HEK293 (cell line): ENCODE measurements at regions not wholly inside any gene's neighbourhood (a gene's known extent, or its start where the extent isn't known, plus 50 kb on each side); places are given as distances from the start of the nearest gene placed in this dataset.

Experiments
- CTCF ChIA-PET: fragments of 350-600 bp; formaldehyde crosslinking; extraction: SDS; loops from one replicate; lab custom pipeline; 2021; ENCODE audit warnings: antibody characterized with exemption; lab: Yijun Ruan, JAX
- POLR2A ChIA-PET: fragments of 300-600 bp; formaldehyde crosslinking; extraction: SDS; loops from one replicate; lab custom pipeline; 2020; ENCODE audit warnings: antibody characterized with exemption, inconsistent platforms; lab: Yijun Ruan, JAX
- H3K27ac ChIP-seq: fragments of 200-500 bp; sonication (Bioruptor generic); 2 replicates; pipeline ENCODE4 v1.5.1; 2014; ENCODE audit warnings: low read depth, low read length, control low read depth, inconsistent platforms; ENCODE audit errors: extremely low read depth
- H3K36me3 ChIP-seq, 2 experiments: fragments of 200-500 bp in 1 of 2; sonication (Bioruptor generic) in 1 of 2; 1 replicate in 1 of 2; 2 replicates in 1 of 2; pipeline ENCODE4 v1.5.1; 2014 to 2017; ENCODE audit warnings: inconsistent platforms in 2 of 2, low read length in 2 of 2; ENCODE audit not compliant: control insufficient read depth in 2 of 2, insufficient read depth in 1 of 2
- H3K4me1 ChIP-seq: fragments of 200-500 bp; sonication (Bioruptor generic); 2 replicates; pipeline ENCODE4 v1.5.1; 2014; ENCODE audit warnings: mild to moderate bottlenecking, low read length, inconsistent platforms; ENCODE audit not compliant: control insufficient read depth, insufficient read depth
- H3K4me3 ChIP-seq: 2 replicates; pipeline ENCODE4 v1.5.1; 2011; ENCODE audit warnings: low read depth, mild to moderate bottlenecking, control low read depth, low read length, moderate library complexity
- H3K9me3 ChIP-seq: fragments of 200-500 bp; sonication (Bioruptor generic); 2 replicates; pipeline ENCODE4 v1.5.1; 2014; ENCODE audit warnings: low read depth, low read length, inconsistent platforms; ENCODE audit not compliant: control insufficient read depth, insufficient read depth
- GLI2 ChIP-seq: fragments of 450-650 bp; formaldehyde crosslinking; IDR thresholded peaks from 2 replicates; pipeline ENCODE4; 2017; ENCODE audit warnings: missing biosample characterization, missing genetic modification characterization, low read depth, borderline replicate concordance
- OVOL3 ChIP-seq: fragments of 450-650 bp; formaldehyde crosslinking; IDR thresholded peaks from 2 replicates; pipeline ENCODE4 v1.5.1; 2016; ENCODE audit warnings: missing biosample characterization, missing genetic modification characterization
- RBAK ChIP-seq: fragments of 450-650 bp; formaldehyde crosslinking; IDR thresholded peaks from 2 replicates; pipeline ENCODE4 v1.5.1; 2016; ENCODE audit warnings: missing biosample characterization, missing genetic modification characterization
- ZBTB17 ChIP-seq: fragments of 450-650 bp; formaldehyde crosslinking; IDR thresholded peaks from 2 replicates; pipeline ENCODE4 v1.5.1; 2016; ENCODE audit warnings: missing biosample characterization, missing genetic modification characterization
- ZBTB21 ChIP-seq: fragments of 450-650 bp; formaldehyde crosslinking; IDR thresholded peaks from 2 replicates; pipeline ENCODE4 v1.5.1; 2017; ENCODE audit warnings: missing biosample characterization, missing genetic modification characterization
- ZBTB48 ChIP-seq: fragments of 450-650 bp; formaldehyde crosslinking; IDR thresholded peaks from 2 replicates; pipeline ENCODE4 v1.5.1; 2016; ENCODE audit warnings: missing biosample characterization, missing genetic modification characterization
- ZBTB7A ChIP-seq: fragments of 450-650 bp; formaldehyde crosslinking; IDR thresholded peaks from 2 replicates; pipeline ENCODE4 v1.5.1; 2016; ENCODE audit warnings: low read depth, missing biosample characterization, missing genetic modification characterization
- ZFP37 ChIP-seq: fragments of 450-650 bp; formaldehyde crosslinking; IDR thresholded peaks from 2 replicates; pipeline ENCODE4 v1.5.1; 2016; ENCODE audit warnings: missing biosample characterization, missing genetic modification characterization
- ZNF112 ChIP-seq: fragments of 450-650 bp; formaldehyde crosslinking; IDR thresholded peaks from 2 replicates; pipeline ENCODE4 v1.5.0; 2017; ENCODE audit warnings: missing biosample characterization, missing genetic modification characterization
- ZNF19 ChIP-seq: fragments of 450-650 bp; formaldehyde crosslinking; IDR thresholded peaks from 2 replicates; pipeline ENCODE4; 2016; ENCODE audit warnings: missing biosample characterization, missing genetic modification characterization, low read depth
- ZNF214 ChIP-seq: fragments of 450-650 bp; formaldehyde crosslinking; IDR thresholded peaks from 2 replicates; pipeline ENCODE4 v1.5.1; 2017; ENCODE audit warnings: missing biosample characterization, mild to moderate bottlenecking, missing genetic modification characterization, borderline replicate concordance
- ZNF274 ChIP-seq, 2 experiments: fragments of 200-500 bp in 1 of 2; fragments of 450-650 bp in 1 of 2; sonication (Bioruptor generic) in 1 of 2; formaldehyde crosslinking in 1 of 2; IDR thresholded peaks; 2 replicates each; pipeline versions ENCODE4 v1.5.1 to v1.6.1; 2014 to 2016; ENCODE audit warnings: borderline replicate concordance in 1 of 2, inconsistent platforms in 1 of 2, low read length in 1 of 2, missing biosample characterization in 1 of 2, missing genetic modification characterization in 1 of 2
- ZNF324 ChIP-seq: fragments of 450-650 bp; formaldehyde crosslinking; IDR thresholded peaks from 2 replicates; pipeline ENCODE4 v1.5.1; 2016; ENCODE audit warnings: missing biosample characterization, missing genetic modification characterization
- ZNF341 ChIP-seq: fragments of 450-650 bp; formaldehyde crosslinking; IDR thresholded peaks from 2 replicates; pipeline ENCODE4; 2016; ENCODE audit warnings: low read depth, missing biosample characterization, missing genetic modification characterization
- ZNF37A ChIP-seq: fragments of 450-650 bp; IDR thresholded peaks from 2 replicates; pipeline ENCODE4 v1.5.1; 2018; ENCODE audit warnings: missing biosample characterization, missing genetic modification characterization
- ZNF426 ChIP-seq: fragments of 450-650 bp; formaldehyde crosslinking; IDR thresholded peaks from 2 replicates; pipeline ENCODE4 v1.5.1; 2017; ENCODE audit warnings: missing biosample characterization, missing genetic modification characterization, mild to moderate bottlenecking, inconsistent platforms, moderate library complexity
- ZNF549 ChIP-seq: fragments of 450-650 bp; IDR thresholded peaks from 2 replicates; pipeline ENCODE4 v1.5.1; 2018; ENCODE audit warnings: missing biosample characterization, missing genetic modification characterization, mild to moderate bottlenecking, inconsistent platforms, moderate library complexity
- ZNF558 ChIP-seq: fragments of 450-650 bp; formaldehyde crosslinking; IDR thresholded peaks from 2 replicates; pipeline ENCODE4 v1.5.1; 2016; ENCODE audit warnings: missing biosample characterization, missing genetic modification characterization
- ZNF658 ChIP-seq: fragments of 450-650 bp; formaldehyde crosslinking; IDR thresholded peaks from 2 replicates; pipeline ENCODE4; 2016; ENCODE audit warnings: missing biosample characterization, missing genetic modification characterization
- ZNF664 ChIP-seq: fragments of 450-650 bp; formaldehyde crosslinking; IDR thresholded peaks from 2 replicates; pipeline ENCODE4 v1.5.1; 2016; ENCODE audit warnings: missing biosample characterization, missing genetic modification characterization
- ZNF791 ChIP-seq: fragments of 450-650 bp; formaldehyde crosslinking; IDR thresholded peaks from 2 replicates; pipeline ENCODE4 v1.5.1; 2016; ENCODE audit warnings: missing biosample characterization, missing genetic modification characterization
- TF ChIP-seq, protein P1 (sequence below): fragments of 450-650 bp; IDR thresholded peaks from 2 replicates; pipeline ENCODE4 v1.5.1; 2018; ENCODE audit warnings: missing biosample characterization, mild to moderate bottlenecking, missing genetic modification characterization
- TF ChIP-seq, protein P2 (sequence below): fragments of 450-650 bp; formaldehyde crosslinking; IDR thresholded peaks from 2 replicates; pipeline ENCODE4 v1.5.1; 2016; ENCODE audit warnings: missing biosample characterization, missing genetic modification characterization
- TF ChIP-seq, protein P3 (sequence below): fragments of 450-650 bp; formaldehyde crosslinking; IDR thresholded peaks from 2 replicates; pipeline ENCODE4 v1.5.1; 2016; ENCODE audit warnings: missing biosample characterization, missing genetic modification characterization
- TF ChIP-seq, protein P4 (sequence below): fragments of 450-650 bp; formaldehyde crosslinking; IDR thresholded peaks from 2 replicates; pipeline ENCODE4 v1.5.1; 2017; ENCODE audit warnings: missing biosample characterization, missing genetic modification characterization

DNA sequence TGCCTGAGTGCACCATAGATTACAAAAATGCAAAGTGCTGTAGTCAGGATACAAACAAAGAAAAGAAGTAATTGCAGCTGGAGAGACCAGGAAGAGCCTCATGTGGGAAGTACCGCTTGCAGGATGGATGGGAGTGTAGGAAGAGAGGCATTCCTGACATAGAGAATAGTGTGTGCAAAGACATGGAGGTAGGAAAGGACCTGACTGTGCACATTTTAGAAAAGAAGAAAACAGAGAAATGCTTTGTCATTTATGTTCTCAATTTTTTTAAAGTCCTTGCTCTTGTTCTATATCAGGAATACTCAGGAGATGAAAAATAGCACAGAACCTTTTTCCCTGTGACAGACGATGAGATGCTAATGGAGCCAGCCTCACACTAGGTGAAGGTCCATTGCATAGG lies 358.7 kb upstream of the TMPO start:
- ChIA-PET POLR2A (no interaction called here), CTCF (no interaction called here)
- no peaks in the 10 kb centered on the region for H3K36me3 ChIP-seq
- no peak overlapping the region for H3K27ac ChIP-seq
- H3K4me3 ChIP-seq = no peak overlapping the region
- H3K4me1 ChIP-seq = no peaks in the 10 kb centered on the region
- TF ChIP-seq, protein P1, sequence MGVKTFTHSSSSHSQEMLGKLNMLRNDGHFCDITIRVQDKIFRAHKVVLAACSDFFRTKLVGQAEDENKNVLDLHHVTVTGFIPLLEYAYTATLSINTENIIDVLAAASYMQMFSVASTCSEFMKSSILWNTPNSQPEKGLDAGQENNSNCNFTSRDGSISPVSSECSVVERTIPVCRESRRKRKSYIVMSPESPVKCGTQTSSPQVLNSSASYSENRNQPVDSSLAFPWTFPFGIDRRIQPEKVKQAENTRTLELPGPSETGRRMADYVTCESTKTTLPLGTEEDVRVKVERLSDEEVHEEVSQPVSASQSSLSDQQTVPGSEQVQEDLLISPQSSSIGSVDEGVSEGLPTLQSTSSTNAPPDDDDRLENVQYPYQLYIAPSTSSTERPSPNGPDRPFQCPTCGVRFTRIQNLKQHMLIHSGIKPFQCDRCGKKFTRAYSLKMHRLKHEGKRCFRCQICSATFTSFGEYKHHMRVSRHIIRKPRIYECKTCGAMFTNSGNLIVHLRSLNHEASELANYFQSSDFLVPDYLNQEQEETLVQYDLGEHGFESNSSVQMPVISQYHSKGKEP = no peak
- TF ChIP-seq ZNF664 (tag by site-specific recombination) (no peak), ZFP37 (no peak), ZBTB21 (tag by site-specific recombination) (no peak), ZNF19 (tag by site-specific recombination) (no peak), ZBTB17 (no peak), ZNF37A (no peak), ZBTB7A (no peak), ZNF658 (no peak)
- TF ChIP-seq, protein P2, sequence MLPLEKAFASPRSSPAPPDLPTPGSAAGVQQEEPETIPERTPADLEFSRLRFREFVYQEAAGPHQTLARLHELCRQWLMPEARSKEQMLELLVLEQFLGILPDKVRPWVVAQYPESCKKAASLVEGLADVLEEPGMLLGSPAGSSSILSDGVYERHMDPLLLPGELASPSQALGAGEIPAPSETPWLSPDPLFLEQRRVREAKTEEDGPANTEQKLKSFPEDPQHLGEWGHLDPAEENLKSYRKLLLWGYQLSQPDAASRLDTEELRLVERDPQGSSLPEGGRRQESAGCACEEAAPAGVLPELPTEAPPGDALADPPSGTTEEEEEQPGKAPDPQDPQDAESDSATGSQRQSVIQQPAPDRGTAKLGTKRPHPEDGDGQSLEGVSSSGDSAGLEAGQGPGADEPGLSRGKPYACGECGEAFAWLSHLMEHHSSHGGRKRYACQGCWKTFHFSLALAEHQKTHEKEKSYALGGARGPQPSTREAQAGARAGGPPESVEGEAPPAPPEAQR (tag by site-specific recombination) = no peak
- TF ChIP-seq, protein P3, sequence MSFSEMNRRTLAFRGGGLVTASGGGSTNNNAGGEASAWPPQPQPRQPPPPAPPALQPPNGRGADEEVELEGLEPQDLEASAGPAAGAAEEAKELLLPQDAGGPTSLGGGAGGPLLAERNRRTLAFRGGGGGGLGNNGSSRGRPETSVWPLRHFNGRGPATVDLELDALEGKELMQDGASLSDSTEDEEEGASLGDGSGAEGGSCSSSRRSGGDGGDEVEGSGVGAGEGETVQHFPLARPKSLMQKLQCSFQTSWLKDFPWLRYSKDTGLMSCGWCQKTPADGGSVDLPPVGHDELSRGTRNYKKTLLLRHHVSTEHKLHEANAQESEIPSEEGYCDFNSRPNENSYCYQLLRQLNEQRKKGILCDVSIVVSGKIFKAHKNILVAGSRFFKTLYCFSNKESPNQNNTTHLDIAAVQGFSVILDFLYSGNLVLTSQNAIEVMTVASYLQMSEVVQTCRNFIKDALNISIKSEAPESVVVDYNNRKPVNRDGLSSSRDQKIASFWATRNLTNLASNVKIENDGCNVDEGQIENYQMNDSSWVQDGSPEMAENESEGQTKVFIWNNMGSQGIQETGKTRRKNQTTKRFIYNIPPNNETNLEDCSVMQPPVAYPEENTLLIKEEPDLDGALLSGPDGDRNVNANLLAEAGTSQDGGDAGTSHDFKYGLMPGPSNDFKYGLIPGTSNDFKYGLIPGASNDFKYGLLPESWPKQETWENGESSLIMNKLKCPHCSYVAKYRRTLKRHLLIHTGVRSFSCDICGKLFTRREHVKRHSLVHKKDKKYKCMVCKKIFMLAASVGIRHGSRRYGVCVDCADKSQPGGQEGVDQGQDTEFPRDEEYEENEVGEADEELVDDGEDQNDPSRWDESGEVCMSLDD (tag by site-specific recombination) = no peak
- H3K9me3 ChIP-seq = no peaks in the 10 kb centered on the region

DNA sequence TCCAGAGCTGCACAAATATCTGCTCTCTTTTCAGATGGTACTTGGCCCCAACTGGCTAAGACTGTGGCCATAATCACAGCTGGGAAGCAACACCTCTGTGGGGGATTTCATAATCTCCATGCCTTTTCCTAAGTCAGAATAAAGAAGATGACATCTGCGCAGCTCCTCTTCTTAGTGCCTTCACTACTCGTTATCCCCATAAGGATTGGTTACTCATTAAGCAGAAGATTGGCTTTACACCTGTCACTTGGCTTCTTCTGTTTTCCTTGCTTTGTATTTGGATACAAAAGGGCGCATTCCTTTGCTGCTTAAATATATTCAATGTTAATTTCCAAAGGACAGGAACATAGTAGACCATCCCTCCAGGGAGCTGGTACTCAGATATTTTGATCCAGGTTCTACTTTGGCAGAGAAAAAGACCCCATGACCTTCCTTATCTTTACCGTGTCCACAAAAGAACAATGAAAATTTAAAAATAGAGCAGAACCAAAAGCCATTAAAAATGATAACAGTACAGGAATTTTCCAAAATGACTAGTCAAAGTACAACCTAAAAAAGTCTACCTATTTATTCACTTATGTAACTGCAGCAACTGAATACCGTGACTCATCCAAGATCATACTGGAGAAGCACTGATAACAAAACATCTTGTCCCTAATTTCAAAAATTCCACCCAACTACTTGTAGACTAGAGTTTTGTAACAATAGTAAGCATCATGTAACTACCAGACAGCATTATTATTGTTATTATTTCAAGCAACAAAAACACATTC lies 352.3 kb upstream of the TMPO start:
- POLR2A ChIA-PET = no interaction called here
- CTCF ChIA-PET = no interaction called here

DNA sequence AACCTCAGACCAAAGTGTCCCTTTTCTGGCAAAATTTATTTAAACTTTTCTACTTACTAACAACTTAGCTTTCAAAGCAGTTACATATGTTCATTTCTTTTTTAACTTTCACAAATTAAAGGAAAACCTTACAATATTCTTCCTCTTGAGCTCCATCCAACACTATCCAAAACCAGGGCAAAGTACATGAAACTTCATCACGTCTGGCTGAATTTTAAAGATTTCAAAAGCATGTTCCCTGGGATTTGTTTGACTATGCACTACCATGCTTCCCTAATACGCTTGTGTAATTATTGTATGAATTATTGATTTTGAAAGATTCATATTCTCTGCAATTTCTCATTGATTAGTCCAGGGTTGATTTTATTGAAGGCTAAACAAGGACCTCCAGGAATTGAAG lies 343.1 kb upstream of the TMPO start:
- no peaks in the 10 kb centered on the region for H3K4me1 ChIP-seq
- ChIA-PET POLR2A (no interaction called here), CTCF (no interaction called here)
- H3K4me3 ChIP-seq = no peak overlapping the region
- H3K36me3 ChIP-seq = no peaks in the 10 kb centered on the region
- no peaks in the 10 kb centered on the region for H3K9me3 ChIP-seq
- no peak overlapping the region for H3K27ac ChIP-seq
- TF ChIP-seq ZNF274 (IDR thresholded peaks at IDR 0.05; ENCODE audit: low read length) (no peak), ZNF274 (tag by site-specific recombination; IDR thresholded peaks at IDR 0.05; ENCODE audit: borderline replicate concordance) (no peak), OVOL3 (tag by site-specific recombination) (no peak), ZBTB48 (tag by site-specific recombination) (no peak), ZNF664 (tag by site-specific recombination) (no peak), ZNF558 (tag by site-specific recombination) (no peak), ZNF324 (tag by site-specific recombination) (no peak), ZNF791 (no peak), ZNF426 (tag by site-specific recombination) (no peak), ZNF341 (tag by site-specific recombination) (no peak), ZNF214 (no peak), ZNF549 (tag by site-specific recombination) (no peak)
- TF ChIP-seq, protein P4, sequence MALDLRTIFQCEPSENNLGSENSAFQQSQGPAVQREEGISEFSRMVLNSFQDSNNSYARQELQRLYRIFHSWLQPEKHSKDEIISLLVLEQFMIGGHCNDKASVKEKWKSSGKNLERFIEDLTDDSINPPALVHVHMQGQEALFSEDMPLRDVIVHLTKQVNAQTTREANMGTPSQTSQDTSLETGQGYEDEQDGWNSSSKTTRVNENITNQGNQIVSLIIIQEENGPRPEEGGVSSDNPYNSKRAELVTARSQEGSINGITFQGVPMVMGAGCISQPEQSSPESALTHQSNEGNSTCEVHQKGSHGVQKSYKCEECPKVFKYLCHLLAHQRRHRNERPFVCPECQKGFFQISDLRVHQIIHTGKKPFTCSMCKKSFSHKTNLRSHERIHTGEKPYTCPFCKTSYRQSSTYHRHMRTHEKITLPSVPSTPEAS (tag by site-specific recombination) = no peak

More for the DNA sequence above, 352.3 kb upstream of the TMPO start:
- no peak overlapping the region for H3K4me3 ChIP-seq
- no peaks in the 10 kb centered on the region for H3K4me1 ChIP-seq
- no peak for TF ChIP-seq RBAK (tag by site-specific recombination)
- TF ChIP-seq, protein P2 (tag by site-specific recombination) = no peak
- TF ChIP-seq ZNF112 (tag by site-specific recombination) = no peak
- no peak for TF ChIP-seq GLI2
- H3K9me3 ChIP-seq = no peaks in the 10 kb centered on the region
- no peak overlapping the region for H3K27ac ChIP-seq
- H3K36me3 ChIP-seq = no peaks in the 10 kb centered on the region
